ENCODE measurements at regions not wholly inside any gene's neighbourhood (a gene's known extent, or its start where the extent isn't known, plus 50 kb on each side); places are given as distances from the start of the nearest gene placed in this dataset.

- TF ChIP-seq POLR2A (IDR thresholded peaks at IDR 0.05; ENCODE audit: low read length) (no peak), EP300 (IDR thresholded peaks at IDR 0.05) (no peak), POLR2AphosphoS2 (conservative IDR thresholded peaks at IDR 0.05; ENCODE audit: low read length) (no peak)
- TF ChIP-seq, protein P1, sequence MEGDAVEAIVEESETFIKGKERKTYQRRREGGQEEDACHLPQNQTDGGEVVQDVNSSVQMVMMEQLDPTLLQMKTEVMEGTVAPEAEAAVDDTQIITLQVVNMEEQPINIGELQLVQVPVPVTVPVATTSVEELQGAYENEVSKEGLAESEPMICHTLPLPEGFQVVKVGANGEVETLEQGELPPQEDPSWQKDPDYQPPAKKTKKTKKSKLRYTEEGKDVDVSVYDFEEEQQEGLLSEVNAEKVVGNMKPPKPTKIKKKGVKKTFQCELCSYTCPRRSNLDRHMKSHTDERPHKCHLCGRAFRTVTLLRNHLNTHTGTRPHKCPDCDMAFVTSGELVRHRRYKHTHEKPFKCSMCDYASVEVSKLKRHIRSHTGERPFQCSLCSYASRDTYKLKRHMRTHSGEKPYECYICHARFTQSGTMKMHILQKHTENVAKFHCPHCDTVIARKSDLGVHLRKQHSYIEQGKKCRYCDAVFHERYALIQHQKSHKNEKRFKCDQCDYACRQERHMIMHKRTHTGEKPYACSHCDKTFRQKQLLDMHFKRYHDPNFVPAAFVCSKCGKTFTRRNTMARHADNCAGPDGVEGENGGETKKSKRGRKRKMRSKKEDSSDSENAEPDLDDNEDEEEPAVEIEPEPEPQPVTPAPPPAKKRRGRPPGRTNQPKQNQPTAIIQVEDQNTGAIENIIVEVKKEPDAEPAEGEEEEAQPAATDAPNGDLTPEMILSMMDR (IDR thresholded peaks at IDR 0.05) = no peak
Observed at GRCh38 chr2:118689874-118690273, 157.6 kb downstream of the EN1 start.
